Fibroblast of peridontal ligament (primary cell): ENCODE measurements at regions not wholly inside any gene's neighbourhood (a gene's known extent, or its start where the extent isn't known, plus 50 kb on each side); places are given as distances from the start of the nearest gene placed in this dataset.
"Not testable (repeated sequence)": the region's sequence is repeated elsewhere in the genome, so short reads cannot be mapped to it uniquely, and the experiment has no call there.

Source experiments
- DNase-seq: peaks from one replicate; pipeline ENCODE4 v3.0.0-alpha.2; 2010; ENCODE audit errors: extremely low read depth

DNA sequence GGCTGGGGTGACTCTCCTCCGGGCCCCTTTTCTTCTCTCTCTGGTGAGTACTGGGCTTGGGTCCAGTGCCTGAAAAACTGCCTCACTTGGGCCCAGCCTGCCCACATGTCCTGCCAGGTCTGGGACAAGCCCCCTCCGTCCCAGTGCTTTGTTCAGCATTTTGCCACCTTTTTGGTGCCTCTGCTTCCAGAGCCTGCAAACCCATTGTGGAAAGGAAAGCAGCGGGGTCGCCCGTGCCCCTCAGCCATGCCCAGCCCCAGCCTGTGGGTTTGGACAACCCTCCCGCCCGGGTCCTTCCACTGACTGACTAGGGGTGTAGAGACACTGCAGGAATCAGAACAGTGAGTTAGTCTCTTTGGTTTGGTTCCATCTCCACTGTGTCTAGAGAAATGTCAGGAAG, 140.7 kb upstream of the ALKAL2 start:
- no peak for DNase-seq

GRCh38 chr2:426696-427095, 138.8 kb upstream of the ALKAL2 start:
- not testable (repeated sequence) for DNase-seq

- DNase-seq: no peak
Measured at GRCh38 chr2:425947-426346, 138.1 kb upstream of the ALKAL2 start.

- no peak for DNase-seq
Measured at GRCh38 chr2:425243-425642, 137.4 kb upstream of the ALKAL2 start.

DNA sequence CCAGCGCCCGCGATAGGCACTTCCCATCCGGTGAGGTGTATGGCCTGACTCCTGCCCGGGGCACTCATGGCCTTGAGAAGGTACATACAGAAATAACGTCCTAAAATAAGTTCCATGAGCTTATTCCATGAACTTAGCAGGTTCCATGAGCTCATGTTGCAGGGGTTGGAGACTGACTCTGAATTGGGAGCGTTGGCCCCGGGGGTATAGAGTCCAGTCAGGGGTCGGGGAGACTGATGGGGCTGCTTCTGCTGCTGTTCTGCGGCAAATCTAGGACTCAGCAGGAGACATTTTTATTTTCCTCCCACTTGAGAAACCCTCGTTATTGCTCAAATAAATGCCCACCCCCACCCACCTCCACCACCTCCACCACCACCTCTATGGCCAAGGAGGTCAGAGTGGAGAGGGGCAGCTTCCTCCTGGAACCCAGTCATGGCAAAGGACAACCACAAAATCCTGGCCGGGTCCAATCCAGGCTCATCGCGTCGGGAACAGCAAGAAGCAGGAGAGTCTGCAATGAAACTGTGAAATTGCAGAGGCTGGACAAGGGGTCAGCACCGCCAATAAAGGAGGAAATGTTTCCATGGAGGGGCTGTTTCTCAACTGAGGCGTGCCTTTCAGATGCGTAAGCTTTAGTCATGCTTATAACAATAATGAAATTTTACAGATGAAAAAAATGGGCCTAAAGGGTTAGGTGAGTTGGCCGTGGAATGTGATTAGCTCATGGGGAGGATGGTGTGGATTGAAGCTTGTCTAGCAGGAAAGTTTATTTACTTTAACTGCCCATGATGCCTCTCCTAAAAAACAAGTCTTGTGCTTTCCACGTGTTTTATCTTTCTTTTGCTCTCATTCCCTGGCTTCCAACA, 136.6 kb upstream of the ALKAL2 start:
- DNase-seq: no peak

- DNase-seq: no peak
Measured at GRCh38 chr2:423479-423878, 135.6 kb upstream of the ALKAL2 start.

DNA sequence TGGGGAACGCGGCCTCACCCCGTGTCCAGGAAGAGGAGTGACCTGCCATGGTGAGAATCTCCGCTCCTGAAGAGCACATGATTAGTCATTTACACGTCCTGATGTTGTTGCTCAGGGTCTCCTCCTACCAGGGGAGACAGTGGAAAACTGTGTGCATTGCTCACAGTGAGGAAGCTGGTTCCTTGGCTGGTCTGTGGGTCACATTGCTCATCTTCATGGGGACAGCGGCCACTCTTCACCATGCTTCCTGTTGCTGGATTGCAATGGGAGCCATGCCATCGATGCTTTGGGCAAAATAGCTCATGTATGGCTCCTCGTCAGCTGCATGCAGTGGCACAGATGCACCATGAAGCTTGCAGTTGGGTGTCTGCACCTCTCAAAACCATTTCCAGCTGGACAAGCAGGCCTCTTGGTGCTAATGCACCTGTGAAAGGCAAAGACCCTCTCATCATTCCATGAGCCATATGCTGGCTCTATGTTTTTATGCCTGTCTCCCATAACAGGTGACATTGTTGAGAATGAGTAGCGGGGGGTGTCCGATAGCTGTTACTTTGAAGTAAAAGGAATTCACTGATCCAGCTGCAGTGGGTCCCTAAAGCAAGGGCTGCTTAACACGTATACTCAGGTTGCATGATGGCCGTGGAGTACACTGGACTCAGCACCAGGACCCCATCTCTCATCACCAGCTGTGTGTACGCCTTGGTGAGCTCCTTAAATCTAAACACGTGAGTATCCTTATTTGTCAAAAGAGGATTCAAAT, 135.0 kb upstream of the ALKAL2 start:
- no peak for DNase-seq

GRCh38 chr2:421406-421805, 133.5 kb upstream of the ALKAL2 start:
- DNase-seq: no peak

DNA sequence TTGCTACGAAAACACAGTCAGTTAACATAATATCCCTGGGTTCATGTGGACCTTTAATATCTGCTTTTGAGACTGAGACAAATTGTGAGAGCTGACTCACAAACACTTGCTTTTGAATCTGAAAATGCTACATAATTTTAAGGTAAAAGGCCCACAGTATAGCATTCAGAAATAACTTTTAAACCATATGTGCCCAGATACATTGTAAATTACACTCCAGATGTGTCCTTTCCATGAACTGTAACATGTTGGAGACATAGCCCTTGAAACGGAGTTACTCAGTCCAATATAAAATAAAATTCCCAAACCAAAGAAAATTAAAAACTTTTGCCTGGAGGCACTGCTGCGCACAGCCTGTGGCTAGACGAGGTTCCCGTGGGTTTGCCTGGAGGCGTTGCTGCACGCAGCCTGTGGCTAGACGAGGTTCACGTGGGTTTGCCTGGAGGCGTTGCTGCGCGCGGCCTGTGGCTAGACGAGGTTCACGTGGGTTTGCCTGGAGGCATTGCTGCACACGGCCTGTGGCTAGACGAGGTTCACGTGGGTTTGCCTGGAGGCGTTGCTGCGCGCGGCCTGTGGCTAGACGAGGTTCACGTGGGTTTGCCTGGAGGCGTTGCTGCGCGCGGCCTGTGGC, 131.9 kb upstream of the ALKAL2 start:
- no peak for DNase-seq

DNA sequence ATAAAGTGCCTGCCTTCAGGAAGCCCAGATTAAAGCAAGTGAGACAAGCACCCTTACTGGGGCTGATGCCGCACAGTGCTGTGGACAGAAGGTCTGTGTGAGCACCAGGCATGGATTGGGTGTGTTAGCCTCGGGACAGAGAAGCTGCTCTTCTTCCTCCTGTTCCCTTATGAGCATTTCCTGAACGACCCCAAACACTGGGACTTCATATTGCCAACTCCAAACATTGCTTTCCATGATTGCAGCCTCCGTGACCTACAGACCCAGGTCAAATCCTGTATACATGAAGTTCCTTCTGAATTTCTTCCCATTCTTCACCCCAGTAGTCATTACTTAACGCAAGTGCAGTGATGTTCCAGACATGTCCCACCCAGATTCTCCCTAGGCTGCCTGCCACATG, 129.8 kb upstream of the ALKAL2 start:
- DNase-seq: no peak

DNA sequence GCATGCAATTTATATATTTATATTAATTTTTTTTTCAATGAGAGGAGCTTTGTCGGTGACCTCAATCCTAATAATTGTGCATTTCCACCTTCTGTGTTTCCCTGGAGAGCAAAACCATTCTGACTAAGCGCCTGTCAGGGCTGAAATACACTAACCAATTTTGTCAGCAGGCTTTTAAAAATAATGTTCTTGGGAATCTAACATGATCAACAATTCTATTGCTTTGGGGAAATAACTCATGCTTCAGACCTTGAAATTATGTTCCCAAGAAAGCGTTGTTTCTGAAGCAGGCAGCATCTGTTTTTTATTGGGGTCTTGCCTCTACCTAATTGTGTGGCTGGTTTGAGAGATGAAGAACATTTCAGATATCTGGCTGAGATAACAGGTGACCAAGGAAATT, 129.1 kb upstream of the ALKAL2 start:
- no peak for DNase-seq

DNA sequence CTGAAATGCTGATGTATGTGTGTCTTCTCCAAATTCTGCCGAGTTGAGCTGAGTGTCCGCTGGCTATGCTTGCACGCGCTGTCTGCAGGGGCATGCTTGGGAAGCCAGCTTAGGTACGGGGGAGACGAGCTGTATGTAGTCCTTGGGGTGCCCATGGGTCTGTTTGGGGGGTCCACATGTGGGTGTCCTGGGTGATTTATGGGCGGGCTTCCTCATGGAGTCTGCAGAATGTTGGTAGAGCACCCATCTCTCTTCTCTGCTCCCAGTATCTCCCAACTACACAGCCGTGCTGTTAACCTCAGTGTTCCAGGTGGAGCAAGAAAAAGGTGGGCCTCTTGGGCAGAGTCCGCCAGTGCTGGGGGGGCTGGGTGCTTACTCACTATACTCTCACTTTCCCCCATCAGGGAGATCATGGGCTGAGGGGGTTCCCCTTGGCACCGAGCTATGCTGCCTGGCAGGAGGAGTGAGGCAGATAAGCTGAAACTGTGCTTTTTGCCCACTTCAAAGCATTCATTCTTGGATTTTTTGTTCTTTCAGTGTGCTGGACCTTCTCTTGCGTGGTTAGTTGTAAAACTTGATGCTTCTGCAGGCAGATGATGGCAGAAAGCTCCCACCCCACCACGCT, 128.2 kb upstream of the ALKAL2 start:
- DNase-seq: no peak

DNA sequence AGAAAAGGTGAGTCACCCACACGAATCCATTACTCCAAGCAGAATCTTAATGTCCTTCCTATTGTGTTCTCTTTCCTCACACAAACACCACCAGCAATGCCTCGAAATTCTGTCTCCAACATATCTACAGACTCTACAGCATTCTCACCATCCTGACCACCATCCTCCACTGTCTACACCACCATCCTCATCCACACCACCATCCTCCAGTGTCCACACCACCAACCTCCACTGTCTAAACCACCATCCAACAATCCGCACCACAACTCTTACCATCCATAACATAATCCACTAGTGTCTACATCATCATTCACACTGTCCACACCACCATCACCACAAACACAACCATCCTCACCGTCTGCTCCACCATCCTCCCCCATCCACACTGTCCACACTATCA, 121.6 kb upstream of the ALKAL2 start:
- no peak for DNase-seq

DNA sequence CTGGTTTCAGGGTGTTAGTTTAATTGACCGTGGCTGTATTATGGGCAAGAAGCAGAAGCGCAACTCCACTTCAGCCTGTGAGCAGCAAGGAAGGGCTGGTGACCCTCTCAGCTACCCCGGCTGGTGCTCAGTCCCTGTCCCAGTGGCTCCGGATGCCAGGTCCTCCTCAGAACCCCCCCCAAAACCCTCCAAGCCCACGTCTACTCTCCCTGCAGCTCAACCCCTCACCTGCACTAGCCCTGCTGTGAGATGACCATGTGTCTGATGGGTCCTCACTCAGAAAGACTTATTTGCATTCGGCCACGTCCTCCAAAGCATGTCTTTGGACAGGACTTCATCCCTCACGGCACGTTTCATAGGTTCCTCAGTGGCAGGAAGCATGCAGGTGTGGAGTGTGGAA, 119.7 kb upstream of the ALKAL2 start:
- no peak for DNase-seq

DNA sequence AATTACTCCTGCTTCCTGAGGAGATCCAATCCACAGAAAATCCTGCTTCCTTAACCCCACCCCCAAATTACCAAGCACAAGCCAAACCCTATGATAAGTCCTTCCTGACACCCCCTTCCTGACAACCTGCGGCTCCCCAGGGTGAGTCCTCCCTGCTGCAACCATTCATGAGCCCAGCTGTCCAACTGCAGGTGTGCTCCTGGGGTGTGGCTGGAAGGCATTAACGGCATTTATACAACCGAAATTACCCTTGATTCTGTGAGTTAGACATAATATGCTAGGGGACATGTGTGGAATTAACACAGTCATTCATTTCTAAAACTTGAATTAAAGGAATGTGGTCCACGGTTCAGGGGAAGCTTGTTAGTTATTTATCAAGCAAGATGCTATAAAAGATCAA, 119.0 kb upstream of the ALKAL2 start:
- DNase-seq: no peak

- no peak for DNase-seq
Measured at GRCh38 chr2:406231-406630, 118.3 kb upstream of the ALKAL2 start.

DNA sequence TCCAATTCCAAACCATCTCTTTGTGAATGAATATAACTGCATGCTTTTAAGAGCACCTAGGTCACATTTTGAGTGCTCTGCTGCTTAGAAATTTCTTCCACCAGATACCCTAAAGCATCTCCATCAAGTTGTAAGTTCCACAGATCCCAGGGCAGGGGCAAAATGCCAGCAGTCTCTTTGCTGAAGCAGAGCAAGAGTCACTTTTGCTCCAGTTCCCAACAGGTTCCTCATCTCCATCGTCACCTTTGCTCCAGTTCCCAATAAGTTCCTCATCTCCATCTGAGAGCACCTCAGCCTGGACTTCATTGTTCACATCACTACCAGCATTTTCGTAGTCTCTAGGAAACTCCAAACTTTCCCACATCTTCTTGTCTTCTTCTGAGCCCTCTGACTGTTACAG, 116.7 kb upstream of the ALKAL2 start:
- no peak for DNase-seq

DNA sequence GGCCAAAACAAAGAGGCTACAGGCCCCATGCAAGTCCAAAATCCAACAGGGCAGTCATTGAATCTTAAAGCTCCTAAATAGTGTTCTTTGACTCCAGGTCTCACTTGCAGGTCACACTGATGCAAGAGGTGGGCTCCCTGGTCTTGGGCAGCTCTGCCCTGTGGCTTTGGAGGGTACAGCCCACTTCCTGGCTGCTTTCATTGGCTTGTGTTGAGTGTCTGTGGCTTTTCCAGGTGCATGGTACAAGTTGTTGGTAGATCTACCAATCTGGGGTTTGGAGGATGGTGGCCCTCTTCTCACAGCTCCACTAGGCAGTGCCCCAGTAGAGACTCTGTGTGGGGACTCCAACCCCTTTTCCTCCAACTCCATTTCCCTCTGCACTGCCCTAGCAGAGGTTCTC, 115.8 kb upstream of the ALKAL2 start:
- DNase-seq: no peak

- DNase-seq: no peak
Measured at GRCh38 chr2:402721-403120, 114.8 kb upstream of the ALKAL2 start.

DNA sequence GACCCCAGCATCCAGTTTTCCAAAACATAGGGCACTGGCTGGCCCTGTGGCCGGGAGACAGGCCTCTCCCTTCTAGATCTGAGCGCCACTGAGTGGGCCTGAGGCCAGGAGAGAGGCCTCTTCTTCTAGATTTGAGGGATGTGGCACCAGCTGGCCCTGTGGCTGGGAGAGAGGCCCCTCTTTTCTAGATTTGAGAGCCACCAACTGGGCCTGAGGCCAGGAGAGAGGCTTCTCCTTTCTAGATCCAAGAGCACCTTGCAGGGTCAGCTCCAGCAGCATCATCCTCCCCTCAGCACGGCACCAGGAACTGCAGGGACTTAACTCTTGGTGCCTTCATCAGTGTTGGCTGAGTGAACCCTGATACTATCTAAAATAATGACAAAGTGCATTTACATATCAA, 114.3 kb upstream of the ALKAL2 start:
- DNase-seq: no peak

DNA sequence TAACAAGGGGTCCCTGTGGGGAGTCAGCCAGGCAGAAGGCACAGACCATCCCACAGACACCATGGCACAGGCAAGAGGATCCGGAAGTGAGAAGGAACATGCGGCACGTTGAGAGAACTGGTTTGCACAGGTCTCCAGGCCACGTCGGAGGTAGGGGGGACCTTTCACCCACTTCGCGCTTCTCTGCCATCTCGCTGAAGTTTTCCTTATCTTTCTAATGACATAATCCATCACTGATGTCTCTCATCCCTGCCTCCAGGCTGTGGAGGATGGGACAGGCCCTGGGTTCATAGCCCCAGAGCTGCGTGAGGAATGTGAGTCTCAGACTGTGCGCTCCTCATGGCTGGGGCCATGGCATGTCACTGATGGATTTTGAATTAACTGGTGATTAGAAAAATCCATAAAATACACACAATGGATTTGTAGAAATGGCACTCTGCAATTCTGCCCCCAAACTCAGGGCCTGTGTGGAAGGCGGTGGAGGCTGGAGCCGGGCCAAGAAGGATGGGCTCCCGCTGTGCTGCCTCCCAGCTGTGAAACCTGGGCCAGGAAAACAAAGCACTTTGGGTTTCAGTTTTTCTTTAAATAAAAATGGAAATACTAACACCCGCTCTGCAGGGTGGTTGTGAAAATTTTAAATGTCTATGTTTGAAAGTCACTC, 113.3 kb upstream of the ALKAL2 start:
- DNase-seq: no peak

DNA sequence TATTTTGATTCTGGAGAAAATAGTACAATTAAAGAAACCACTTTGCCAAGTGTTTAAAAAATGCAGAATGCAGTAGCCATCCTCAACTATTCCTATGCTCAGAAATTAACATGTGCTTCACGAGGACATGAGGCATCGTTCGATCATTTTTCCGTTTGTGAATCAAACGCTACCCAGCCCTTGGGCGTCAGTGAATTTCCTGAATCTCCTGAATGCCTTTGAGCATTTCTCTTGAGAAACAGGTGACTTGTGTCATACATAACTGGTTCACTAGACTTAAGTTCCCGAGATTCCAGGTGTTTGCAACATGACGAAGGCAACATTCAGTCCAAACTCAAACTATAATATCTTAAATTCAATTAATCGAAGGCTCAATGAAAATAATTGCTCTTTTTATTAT, 110.0 kb upstream of the ALKAL2 start:
- DNase-seq: no peak
